SK-N-SH (cell line): ENCODE measurements at regions not wholly inside any gene's neighbourhood (a gene's known extent, or its start where the extent isn't known, plus 50 kb on each side); places are given as distances from the start of the nearest gene placed in this dataset.

Experiments used
- CTCF ChIP-seq: fragments of 200-600 bp; sonication (generic); IDR thresholded peaks from 2 replicates; pipeline ENCODE4 v1.6.1; 2017; ENCODE audit warnings: antibody characterized with exemption, mild to moderate bottlenecking, moderate library complexity
- EP300 ChIP-seq, 2 experiments: IDR thresholded peaks; 2 replicates each; pipeline versions ENCODE4 v1.4.0 to v1.6.1; 2012; ENCODE audit warnings: borderline replicate concordance in 1 of 2, low read depth in 1 of 2, low read length in 1 of 2
- FOXM1 ChIP-seq: IDR thresholded peaks from 2 replicates; pipeline ENCODE4 v1.4.0; 2012; ENCODE audit warnings: low read depth, mild to moderate bottlenecking
- GATA2 ChIP-seq: sonication (generic); formaldehyde crosslinking; IDR thresholded peaks from 2 replicates; pipeline ENCODE4 v1.5.0; 2020; ENCODE audit warnings: mild to moderate bottlenecking, missing genetic modification reagents
- MAX ChIP-seq: IDR thresholded peaks from 2 replicates; pipeline ENCODE4 v1.4.0; 2012; ENCODE audit warnings: low read depth
- POLR2AphosphoS5 ChIP-seq: IDR thresholded peaks from 2 replicates; pipeline ENCODE4 v1.6.1; 2012; ENCODE audit warnings: low read depth, low read length
- RAD21 ChIP-seq: IDR thresholded peaks from 2 replicates; pipeline ENCODE4 v1.6.1; 2012; ENCODE audit warnings: mild to moderate bottlenecking, low read length
- SIN3A ChIP-seq: IDR thresholded peaks from 2 replicates; pipeline ENCODE4 v1.6.1; 2012; ENCODE audit warnings: low read depth, mild to moderate bottlenecking, low read length, moderate library complexity, borderline replicate concordance
- TAF1 ChIP-seq: IDR thresholded peaks from 2 replicates; pipeline ENCODE4 v1.6.1; 2012; ENCODE audit warnings: low read depth, mild to moderate bottlenecking, low read length, moderate library complexity, borderline replicate concordance
- USF1 ChIP-seq: IDR thresholded peaks from 2 replicates; pipeline ENCODE4 v1.4.0; 2012; ENCODE audit warnings: low read depth, borderline replicate concordance
- USF2 ChIP-seq: fragments of 150-350 bp; IDR thresholded peaks from 2 replicates; pipeline ENCODE4 v1.6.1; 2017; ENCODE audit warnings: antibody characterized with exemption, low read length, low read depth, borderline replicate concordance

- TF ChIP-seq CTCF (no peak), MAX (no peak), EP300 (IDR thresholded peaks at IDR 0.05; ENCODE audit: borderline replicate concordance in 1 of 2, low read depth in 1 of 2, low read length in 1 of 2) (no peak), POLR2AphosphoS5 (no peak), USF2 (no peak), USF1 (no peak), GATA2 (CRISPR knock-in tag) (no peak), RAD21 (no peak), TAF1 (no peak), SIN3A (no peak), FOXM1 (no peak)
Measured at GRCh38 chr10:111439034-111439842, 362.4 kb downstream of the ADRA2A start.
